ENCODE measurements at regions not wholly inside any gene's neighbourhood (a gene's known extent, or its start where the extent isn't known, plus 50 kb on each side); places are given as distances from the start of the nearest gene placed in this dataset.
"Not testable (repeated sequence)": the region's sequence is repeated elsewhere in the genome, so short reads cannot be mapped to it uniquely, and the experiment has no call there.

- DNase-seq (ENCODE audit: low spot score): no peak
These were observed 766.9 kb upstream of the PCDH10 start for GRCh38 chr4:132382243-132382642.

GRCh38 chr4:132383571-132384199, 765.4 kb upstream of the PCDH10 start:
- no peak for DNase-seq (ENCODE audit: low spot score)

- no peak for DNase-seq (ENCODE audit: low spot score)
These were observed 764.4 kb upstream of the PCDH10 start for GRCh38 chr4:132384709-132385108.

GRCh38 chr4:132386130-132386529, 763.0 kb upstream of the PCDH10 start:
- no peak for DNase-seq (ENCODE audit: low spot score)

- DNase-seq (ENCODE audit: low spot score): no peak
These were observed 762.0 kb upstream of the PCDH10 start for GRCh38 chr4:132387060-132387459.

- DNase-seq (ENCODE audit: low spot score): no peak
These were observed 753.5 kb upstream of the PCDH10 start for GRCh38 chr4:132395561-132395960.

GRCh38 chr4:132396636-132397035, 752.5 kb upstream of the PCDH10 start:
- no peak for DNase-seq (ENCODE audit: low spot score)

- no peak for DNase-seq (ENCODE audit: low spot score)
These were observed 731.9 kb upstream of the PCDH10 start for GRCh38 chr4:132417220-132417619.

GRCh38 chr4:132427125-132427524, 722.0 kb upstream of the PCDH10 start:
- DNase-seq (ENCODE audit: low spot score): no peak

- no peak for DNase-seq (ENCODE audit: low spot score)
These were observed 712.0 kb upstream of the PCDH10 start for GRCh38 chr4:132437117-132437516.

- no peak for DNase-seq (ENCODE audit: low spot score)
These were observed 703.7 kb upstream of the PCDH10 start for GRCh38 chr4:132445386-132445785.

- DNase-seq (ENCODE audit: low spot score): not testable (repeated sequence)
These were observed 691.1 kb upstream of the PCDH10 start for GRCh38 chr4:132457987-132458386.

GRCh38 chr4:132479543-132479942, 669.6 kb upstream of the PCDH10 start:
- DNase-seq (ENCODE audit: low spot score): no peak

GRCh38 chr4:132488555-132488954, 660.5 kb upstream of the PCDH10 start:
- no peak for DNase-seq (ENCODE audit: low spot score)

- no peak for DNase-seq (ENCODE audit: low spot score)
These were observed 655.6 kb upstream of the PCDH10 start for GRCh38 chr4:132493476-132493875.

- DNase-seq (ENCODE audit: low spot score): not testable (repeated sequence)
These were observed 653.8 kb upstream of the PCDH10 start for GRCh38 chr4:132495267-132495812.

GRCh38 chr4:132498215-132498614, 650.9 kb upstream of the PCDH10 start:
- DNase-seq (ENCODE audit: low spot score): no peak

GRCh38 chr4:132502096-132502552, 647.0 kb upstream of the PCDH10 start:
- DNase-seq (ENCODE audit: low spot score): no peak

- DNase-seq (ENCODE audit: low spot score): no peak
These were observed 644.7 kb upstream of the PCDH10 start for GRCh38 chr4:132504438-132504837.

GRCh38 chr4:132506568-132506967, 642.5 kb upstream of the PCDH10 start:
- no peak for DNase-seq (ENCODE audit: low spot score)

- DNase-seq (ENCODE audit: low spot score): no peak
These were observed 635.6 kb upstream of the PCDH10 start for GRCh38 chr4:132513491-132513890.

- DNase-seq (ENCODE audit: low spot score): no peak
These were observed 622.4 kb upstream of the PCDH10 start for GRCh38 chr4:132526652-132527051.

- DNase-seq (ENCODE audit: low spot score): no peak
These were observed 621.3 kb upstream of the PCDH10 start for GRCh38 chr4:132527817-132528216.

GRCh38 chr4:132530861-132531260, 618.2 kb upstream of the PCDH10 start:
- DNase-seq (ENCODE audit: low spot score): no peak
